Keratinocyte (primary cell): ENCODE measurements at regions not wholly inside any gene's neighbourhood (a gene's known extent, or its start where the extent isn't known, plus 50 kb on each side); places are given as distances from the start of the nearest gene placed in this dataset.
A peak's percentile ranks its signal among the peaks of the same experiment; 100 is the strongest.

Source experiments
- DNase-seq: peaks from one replicate; pipeline ENCODE4 v3.0.0-alpha.2; 2011; ENCODE audit warnings: low read depth, missing footprints, low spot score
- FAIRE-seq: peaks from 2 replicates; lab custom pipeline; 2011; peaks lifted over from hg19 to GRCh38; lab: Jason Lieb, UNC
- H2AFZ ChIP-seq: 2 replicates; pipeline ENCODE4 v1.6.0; 2012; ENCODE audit warnings: low read length, control low read depth, inconsistent platforms; ENCODE audit not compliant: control insufficient read depth
- H3K27ac ChIP-seq: 2 replicates; pipeline ENCODE4 v1.5.1; 2011; ENCODE audit warnings: low read length; ENCODE audit not compliant: control insufficient read depth, insufficient read depth
- H3K27me3 ChIP-seq: 3 replicates; pipeline ENCODE4 v1.6.0; 2011; ENCODE audit warnings: low read length; ENCODE audit not compliant: control insufficient read depth, insufficient read depth; ENCODE audit errors: extremely low read depth
- H3K36me3 ChIP-seq, 2 experiments: 2 replicates in 1 of 2; 3 replicates in 1 of 2; pipeline ENCODE4 v1.5.1; 2011; ENCODE audit warnings: low read length in 2 of 2, mild to moderate bottlenecking in 1 of 2; ENCODE audit not compliant: control insufficient read depth in 2 of 2, insufficient read depth in 2 of 2; ENCODE audit errors: extremely low read depth in 1 of 2
- H3K4me1 ChIP-seq: 3 replicates; pipeline ENCODE4 v1.5.1; 2011; ENCODE audit warnings: low read length; ENCODE audit not compliant: control insufficient read depth, insufficient read depth; ENCODE audit errors: extremely low read depth
- H3K4me2 ChIP-seq: 3 replicates; pipeline ENCODE4 v1.6.0; 2011; ENCODE audit warnings: low read depth, low read length; ENCODE audit not compliant: control insufficient read depth, insufficient read depth; ENCODE audit errors: extremely low read depth
- H3K4me3 ChIP-seq, 3 experiments: fragments of 200-600 bp in 1 of 3; sonication (generic) in 1 of 3; 2 replicates in 2 of 3; 3 replicates in 1 of 3; pipeline ENCODE4 v1.5.1; 2011 to 2016; ENCODE audit warnings: low read length in 3 of 3, mild to moderate bottlenecking in 3 of 3, control low read depth in 2 of 3, inconsistent platforms in 1 of 3, low read depth in 1 of 3, mixed read lengths in 1 of 3, mixed run types in 1 of 3, moderate library complexity in 1 of 3; ENCODE audit not compliant: control insufficient read depth in 2 of 3, insufficient read depth in 2 of 3; ENCODE audit errors: extremely low read depth in 1 of 3
- H3K79me2 ChIP-seq: 2 replicates; pipeline ENCODE4 v1.6.0; 2012; ENCODE audit warnings: low read length; ENCODE audit not compliant: control insufficient read depth, insufficient read depth
- H3K9ac ChIP-seq: 3 replicates; pipeline ENCODE4 v1.6.0; 2011; ENCODE audit warnings: low read length; ENCODE audit not compliant: control insufficient read depth, insufficient read depth; ENCODE audit errors: extremely low read depth
- H3K9me1 ChIP-seq: 3 replicates; pipeline ENCODE4 v1.6.0; 2011; ENCODE audit warnings: low read length; ENCODE audit not compliant: control insufficient read depth, insufficient read depth; ENCODE audit errors: extremely low read depth
- H3K9me3 ChIP-seq: 2 replicates; pipeline ENCODE4 v1.5.1; 2012; ENCODE audit warnings: low read depth, low read length; ENCODE audit not compliant: control insufficient read depth
- H4K20me1 ChIP-seq: 3 replicates; pipeline ENCODE4 v1.6.0; 2011; ENCODE audit warnings: low read length; ENCODE audit not compliant: control insufficient read depth, insufficient read depth; ENCODE audit errors: extremely low read depth
- EZH2 ChIP-seq: IDR thresholded peaks from one replicate; pipeline ENCODE4 v1.6.1; 2012; ENCODE audit warnings: inconsistent platforms, mild to moderate bottlenecking, low read length, moderate library complexity
- dilution Hi-C: fragments of 300-500 bp; cut with MboI; formaldehyde crosslinking; loops from one replicate; pipeline ENCODE4 v1.7.0; 2020; ENCODE audit warnings: low sequenced_read_pairs; ENCODE audit not compliant: extremely low pct_ligation_motif_present
- TF ChIP-seq, protein P1 (sequence below), 3 experiments: IDR thresholded peaks in 1 of 3; conservative IDR thresholded peaks in 1 of 3; optimal IDR thresholded peaks in 1 of 3; 2 replicates in 2 of 3; 3 replicates in 1 of 3; pipeline versions ENCODE3 to v1.5.1; 2011; ENCODE audit warnings: low read length in 3 of 3, mild to moderate bottlenecking in 3 of 3, moderate library complexity in 2 of 3, control low read depth in 1 of 3, inconsistent platforms in 1 of 3; ENCODE audit not compliant: insufficient read depth in 2 of 3; ENCODE audit errors: extremely low read depth in 1 of 3

GRCh38 chr16:65728167-65728566 lies 606.3 kb upstream of the CDH11 start:
- no peaks in the 10 kb centered on the region for H3K9me1 ChIP-seq
- no peak overlapping the region for H3K4me2 ChIP-seq
- FAIRE-seq (peak; percentile 89), DNase-seq (peak; percentile 38)
- H3K9ac ChIP-seq, result no peak overlapping the region
- no peaks in the 10 kb centered on the region for H3K9me3 ChIP-seq
- no peak for TF ChIP-seq EZH2
- TF ChIP-seq, protein P1, sequence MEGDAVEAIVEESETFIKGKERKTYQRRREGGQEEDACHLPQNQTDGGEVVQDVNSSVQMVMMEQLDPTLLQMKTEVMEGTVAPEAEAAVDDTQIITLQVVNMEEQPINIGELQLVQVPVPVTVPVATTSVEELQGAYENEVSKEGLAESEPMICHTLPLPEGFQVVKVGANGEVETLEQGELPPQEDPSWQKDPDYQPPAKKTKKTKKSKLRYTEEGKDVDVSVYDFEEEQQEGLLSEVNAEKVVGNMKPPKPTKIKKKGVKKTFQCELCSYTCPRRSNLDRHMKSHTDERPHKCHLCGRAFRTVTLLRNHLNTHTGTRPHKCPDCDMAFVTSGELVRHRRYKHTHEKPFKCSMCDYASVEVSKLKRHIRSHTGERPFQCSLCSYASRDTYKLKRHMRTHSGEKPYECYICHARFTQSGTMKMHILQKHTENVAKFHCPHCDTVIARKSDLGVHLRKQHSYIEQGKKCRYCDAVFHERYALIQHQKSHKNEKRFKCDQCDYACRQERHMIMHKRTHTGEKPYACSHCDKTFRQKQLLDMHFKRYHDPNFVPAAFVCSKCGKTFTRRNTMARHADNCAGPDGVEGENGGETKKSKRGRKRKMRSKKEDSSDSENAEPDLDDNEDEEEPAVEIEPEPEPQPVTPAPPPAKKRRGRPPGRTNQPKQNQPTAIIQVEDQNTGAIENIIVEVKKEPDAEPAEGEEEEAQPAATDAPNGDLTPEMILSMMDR (optimal IDR thresholded peaks at IDR 0.05 in 1 of 3, IDR thresholded peaks at IDR 0.05 in 1 of 3, conservative IDR thresholded peaks at IDR 0.05 in 1 of 3; ENCODE audit: extremely low read depth in 1 of 3, insufficient read depth in 2 of 3, low read length in 3 of 3), result no peak
- H3K27me3 ChIP-seq, result no peaks in the 10 kb centered on the region
- no peaks in the 10 kb centered on the region for H3K79me2 ChIP-seq
- dilution Hi-C loops, result no loop called here
- H4K20me1 ChIP-seq, result no peaks in the 10 kb centered on the region
- H3K4me3 ChIP-seq, result no peak overlapping the region
- H2AFZ ChIP-seq, result peak overlapping the region; percentile 2
- H3K36me3 ChIP-seq, result no peaks in the 10 kb centered on the region
- H3K27ac ChIP-seq, result no peak overlapping the region
- H3K4me1 ChIP-seq, result peaks cover 14% of the 10 kb centered on the region

DNA sequence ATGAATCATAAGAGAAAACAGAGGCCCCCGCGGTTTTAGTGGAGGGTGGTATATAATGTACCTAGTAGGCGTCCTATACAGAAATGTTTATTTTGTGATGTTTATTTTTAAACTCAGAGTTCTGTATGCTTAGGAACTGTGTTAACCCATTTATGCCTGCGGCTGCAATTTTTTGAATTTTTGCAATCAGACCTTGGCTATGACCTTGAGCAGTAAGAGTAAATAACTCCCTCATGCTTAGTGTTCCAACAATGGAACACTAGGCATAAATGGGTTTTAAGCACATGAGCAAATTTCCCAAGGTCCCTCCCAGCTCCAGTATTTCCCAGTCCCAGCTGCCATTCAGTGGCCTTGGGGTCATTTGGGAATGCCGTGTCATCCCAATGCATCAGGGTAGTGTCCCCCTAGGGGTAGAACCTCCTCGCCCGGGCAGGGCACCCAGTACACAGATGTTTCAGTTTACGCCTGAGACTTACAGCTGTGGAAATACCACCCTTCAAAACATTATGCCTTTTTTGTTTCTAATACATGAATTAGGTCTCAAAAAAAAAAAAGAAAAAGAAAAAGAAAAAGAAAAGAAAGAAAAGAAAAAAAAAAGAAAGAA lies 605.8 kb upstream of the CDH11 start:
- Histone ChIP-seq H3K9ac (no peak overlapping the region), H3K4me1 (peaks cover 13% of the 10 kb centered on the region), H3K4me3 (no peak overlapping the region), H3K27me3 (no peaks in the 10 kb centered on the region), H3K27ac (no peak overlapping the region), H4K20me1 (no peaks in the 10 kb centered on the region), H3K9me1 (no peaks in the 10 kb centered on the region), H3K9me3 (no peaks in the 10 kb centered on the region), H3K79me2 (no peaks in the 10 kb centered on the region), H3K4me2 (no peak overlapping the region), H3K36me3 (no peaks in the 10 kb centered on the region), H2AFZ (no peak overlapping the region)
- dilution Hi-C loops, result no loop called here
- peak; percentile 17 for FAIRE-seq
- TF ChIP-seq, protein P1 (optimal IDR thresholded peaks at IDR 0.05 in 1 of 3, IDR thresholded peaks at IDR 0.05 in 1 of 3, conservative IDR thresholded peaks at IDR 0.05 in 1 of 3; ENCODE audit: extremely low read depth in 1 of 3, insufficient read depth in 2 of 3, low read length in 3 of 3), result no peak
- TF ChIP-seq EZH2, result no peak
- DNase-seq, result no peak
